IPS-18a (cell line): ENCODE measurements at regions not wholly inside any gene's neighbourhood (a gene's known extent, or its start where the extent isn't known, plus 50 kb on each side); places are given as distances from the start of the nearest gene placed in this dataset.

Experiments used
- H3K27ac ChIP-seq: one replicate; pipeline ENCODE4 v1.5.1; 2013; ENCODE audit warnings: low read length
- H3K27me3 ChIP-seq: one replicate; pipeline ENCODE4 v1.6.1; 2013; ENCODE audit warnings: mild to moderate bottlenecking, low read length; ENCODE audit not compliant: control insufficient read depth, insufficient read depth
- H3K36me3 ChIP-seq: one replicate; pipeline ENCODE4 v1.6.1; 2013; ENCODE audit warnings: low read depth, low read length; ENCODE audit not compliant: control insufficient read depth
- H3K4me1 ChIP-seq: one replicate; pipeline ENCODE4 v1.6.1; 2013; ENCODE audit warnings: low read depth, low read length; ENCODE audit not compliant: control insufficient read depth
- H3K4me3 ChIP-seq: one replicate; pipeline ENCODE4 v1.5.1; 2013; ENCODE audit warnings: low read length
- H3K9ac ChIP-seq: one replicate; pipeline ENCODE4 v1.6.1; 2013; ENCODE audit warnings: mild to moderate bottlenecking, low read length, moderate library complexity
- H3K9me3 ChIP-seq: one replicate; pipeline ENCODE4 v1.6.1; 2013; ENCODE audit warnings: low read depth, low read length; ENCODE audit not compliant: control insufficient read depth

DNA sequence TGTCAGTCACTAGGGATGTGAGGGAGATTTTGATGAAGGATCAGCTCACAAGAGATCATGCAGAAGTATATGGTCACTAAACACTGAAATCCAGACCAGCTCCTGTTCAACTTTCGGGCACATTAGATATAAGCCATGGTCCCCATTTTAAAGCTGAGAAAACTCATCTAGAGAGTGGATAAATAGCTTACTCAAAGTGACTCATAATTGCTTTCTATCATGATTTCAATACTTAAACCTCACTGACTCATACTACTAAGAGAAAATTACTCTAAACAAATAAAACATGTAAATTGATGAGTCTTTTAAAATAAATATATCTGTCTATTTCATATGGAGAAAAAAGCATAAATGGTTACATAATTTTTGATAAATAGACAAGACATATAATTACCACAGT lies 567.7 kb downstream of the TLR4 start:
- Histone ChIP-seq H3K9me3 (no peaks in the 10 kb centered on the region), H3K4me3 (no peak overlapping the region), H3K36me3 (no peaks in the 10 kb centered on the region), H3K4me1 (peaks cover 3% of the 10 kb centered on the region), H3K27me3 (no peaks in the 10 kb centered on the region), H3K27ac (no peak overlapping the region), H3K9ac (no peak overlapping the region)

DNA sequence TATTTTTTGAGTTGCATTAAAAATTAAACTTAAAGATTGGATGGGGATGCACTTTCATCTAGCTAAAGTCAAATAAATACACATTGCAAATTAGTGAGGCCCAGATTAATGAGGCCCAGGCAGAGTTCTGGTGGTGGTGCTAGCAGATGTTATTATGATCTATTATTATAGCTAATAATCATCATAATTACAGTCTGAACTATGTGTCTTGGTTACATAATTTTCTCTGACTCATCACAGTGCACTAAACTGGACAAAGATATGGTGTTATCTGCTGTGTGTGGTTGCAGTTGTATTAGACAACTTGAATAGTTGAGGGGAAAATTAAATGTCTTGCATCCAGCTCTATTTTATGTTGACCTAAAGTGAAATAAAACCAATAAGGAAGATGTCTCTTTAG lies 568.8 kb downstream of the TLR4 start:
- H3K9ac ChIP-seq = no peak overlapping the region
- H3K4me1 ChIP-seq = peaks cover 3% of the 10 kb centered on the region
- H3K9me3 ChIP-seq = no peaks in the 10 kb centered on the region
- no peaks in the 10 kb centered on the region for H3K36me3 ChIP-seq
- H3K27ac ChIP-seq = no peak overlapping the region
- H3K27me3 ChIP-seq = no peaks in the 10 kb centered on the region
- H3K4me3 ChIP-seq = no peak overlapping the region

DNA sequence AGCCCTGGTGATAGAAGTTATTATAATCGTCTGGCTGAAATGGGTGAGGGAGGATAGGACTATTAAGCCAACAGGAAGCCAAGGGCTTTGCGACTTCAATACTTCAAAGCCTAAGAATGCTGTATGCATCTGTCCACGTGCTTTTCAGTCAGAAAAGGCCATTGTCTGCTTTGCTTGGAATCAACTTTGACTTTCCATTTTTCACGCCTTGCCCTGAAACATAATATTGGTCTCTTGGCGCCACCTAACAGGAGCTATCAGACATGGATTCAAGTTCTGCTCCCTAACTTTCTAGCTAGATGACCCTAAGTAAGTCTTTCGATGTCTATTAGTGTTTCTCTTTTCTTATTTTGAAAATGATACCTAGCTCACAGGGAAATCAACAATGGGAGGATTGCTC lies 572.6 kb downstream of the TLR4 start:
- peaks cover 3% of the 10 kb centered on the region for H3K4me1 ChIP-seq
- H3K36me3 ChIP-seq = no peaks in the 10 kb centered on the region
- H3K27me3 ChIP-seq = no peaks in the 10 kb centered on the region
- H3K4me3 ChIP-seq = no peak overlapping the region
- no peak overlapping the region for H3K27ac ChIP-seq
- no peak overlapping the region for H3K9ac ChIP-seq
- no peaks in the 10 kb centered on the region for H3K9me3 ChIP-seq

DNA sequence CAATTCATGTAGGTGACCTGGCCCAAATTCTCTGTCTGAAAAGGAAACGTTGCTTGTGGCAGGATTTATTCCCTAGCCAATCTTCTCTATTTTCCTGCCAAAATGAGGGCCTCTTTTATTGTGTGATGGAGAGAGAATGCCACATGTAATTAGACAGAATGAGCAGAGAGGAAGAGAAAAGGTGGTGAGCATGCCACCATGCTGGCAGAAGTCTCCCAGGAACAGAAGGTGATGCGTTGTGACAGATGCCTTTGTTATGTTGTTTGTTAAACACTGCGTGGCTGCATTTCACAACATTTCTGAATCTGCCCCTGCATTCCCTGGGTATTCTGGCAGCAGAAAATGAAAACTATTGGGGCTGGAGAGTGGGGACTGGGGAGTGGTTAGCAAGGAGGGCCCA lies 577.6 kb downstream of the TLR4 start:
- H3K27ac ChIP-seq = no peak overlapping the region
- H3K4me3 ChIP-seq = no peak overlapping the region
- no peaks in the 10 kb centered on the region for H3K36me3 ChIP-seq
- no peaks in the 10 kb centered on the region for H3K9me3 ChIP-seq
- H3K4me1 ChIP-seq = no peaks in the 10 kb centered on the region
- H3K9ac ChIP-seq = no peak overlapping the region
- H3K27me3 ChIP-seq = no peaks in the 10 kb centered on the region

DNA sequence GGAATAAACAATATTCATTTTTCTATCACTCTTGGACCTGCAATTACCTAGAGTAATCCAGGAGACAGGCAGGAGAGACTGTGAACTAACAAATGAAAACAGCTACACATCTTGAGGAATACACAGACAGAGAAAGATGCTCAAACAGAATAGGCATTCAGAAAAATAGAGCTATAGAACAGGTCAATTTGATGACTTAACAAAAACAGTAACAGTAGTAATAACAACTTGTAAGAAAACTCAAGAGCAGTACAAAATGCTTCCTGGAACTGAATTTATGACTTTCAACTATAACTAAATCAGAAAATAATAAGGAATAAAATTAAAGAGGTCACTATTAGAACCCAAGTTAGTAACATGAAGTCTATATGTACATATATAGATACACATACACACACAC lies 579.3 kb downstream of the TLR4 start:
- Histone ChIP-seq H3K9me3 (no peaks in the 10 kb centered on the region), H3K4me1 (no peaks in the 10 kb centered on the region), H3K36me3 (no peaks in the 10 kb centered on the region), H3K27me3 (no peaks in the 10 kb centered on the region), H3K27ac (no peak overlapping the region), H3K4me3 (no peak overlapping the region), H3K9ac (no peak overlapping the region)

DNA sequence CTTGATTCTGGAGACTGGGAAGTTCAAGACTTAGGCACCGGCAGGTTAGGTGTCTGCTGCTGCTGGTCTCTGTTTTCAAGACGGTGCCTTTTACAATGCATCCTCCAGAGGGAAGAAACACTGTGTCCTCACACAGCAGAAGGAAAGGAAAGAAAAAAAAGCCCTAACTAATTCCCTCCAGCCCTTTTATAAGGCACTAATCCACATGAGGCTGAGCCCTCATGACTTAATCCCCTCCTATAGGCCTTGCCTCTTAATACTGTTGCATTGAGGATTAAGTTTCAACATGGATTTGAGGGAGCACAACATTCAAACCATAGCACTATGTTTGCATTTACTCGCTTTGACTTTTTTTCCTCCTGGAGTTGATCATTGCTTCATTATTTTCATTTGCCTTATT lies 585.9 kb downstream of the TLR4 start:
- no peaks in the 10 kb centered on the region for H3K9me3 ChIP-seq
- no peaks in the 10 kb centered on the region for H3K4me1 ChIP-seq
- H3K36me3 ChIP-seq = no peaks in the 10 kb centered on the region
- no peaks in the 10 kb centered on the region for H3K27me3 ChIP-seq
- H3K4me3 ChIP-seq = no peak overlapping the region
- H3K27ac ChIP-seq = no peak overlapping the region
- no peak overlapping the region for H3K9ac ChIP-seq

DNA sequence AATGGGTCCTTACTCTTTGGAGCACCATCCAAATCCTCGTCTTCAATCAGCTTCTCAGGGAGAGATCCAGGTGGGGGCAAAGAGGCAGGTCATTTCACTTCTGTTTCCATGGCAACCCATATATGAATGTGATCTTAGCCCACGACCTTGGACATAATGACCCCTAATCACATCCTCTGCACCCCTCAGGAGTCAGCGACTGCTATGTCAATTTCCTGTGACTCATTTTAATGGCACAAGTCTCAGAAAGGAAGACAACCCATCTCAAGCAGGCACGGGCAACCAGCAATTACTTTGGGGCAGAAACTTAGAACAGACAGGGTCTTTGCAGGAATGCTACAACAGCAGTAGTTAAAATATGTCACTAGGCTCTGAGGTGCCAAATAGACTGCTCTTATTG lies 591.2 kb downstream of the TLR4 start:
- no peak overlapping the region for H3K27ac ChIP-seq
- no peak overlapping the region for H3K9ac ChIP-seq
- no peaks in the 10 kb centered on the region for H3K4me1 ChIP-seq
- H3K9me3 ChIP-seq = no peaks in the 10 kb centered on the region
- no peak overlapping the region for H3K4me3 ChIP-seq
- no peaks in the 10 kb centered on the region for H3K36me3 ChIP-seq
- no peaks in the 10 kb centered on the region for H3K27me3 ChIP-seq

DNA sequence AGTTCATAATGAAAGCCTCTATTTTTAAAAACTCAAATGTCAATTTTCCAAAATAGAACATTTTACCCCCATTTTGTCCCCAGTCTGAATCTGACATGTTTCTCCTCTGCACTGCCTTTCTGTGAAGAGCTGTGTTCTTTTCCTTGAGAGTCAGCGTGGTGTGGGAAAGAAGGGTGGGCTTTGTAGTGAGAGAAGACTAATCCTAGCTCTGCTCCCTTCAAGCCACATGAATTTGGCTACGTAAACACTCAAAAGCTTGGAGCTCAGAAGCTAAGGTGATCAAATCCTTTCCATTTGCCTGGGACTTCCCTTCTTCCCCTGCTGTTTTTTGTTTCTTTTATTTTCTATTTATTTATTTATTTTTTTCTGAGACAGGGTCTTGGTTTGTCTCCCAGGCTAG lies 598.5 kb downstream of the TLR4 start:
- Histone ChIP-seq H3K27me3 (no peaks in the 10 kb centered on the region), H3K9me3 (no peaks in the 10 kb centered on the region), H3K9ac (no peak overlapping the region), H3K27ac (no peak overlapping the region), H3K4me3 (no peak overlapping the region), H3K4me1 (no peaks in the 10 kb centered on the region), H3K36me3 (no peaks in the 10 kb centered on the region)

DNA sequence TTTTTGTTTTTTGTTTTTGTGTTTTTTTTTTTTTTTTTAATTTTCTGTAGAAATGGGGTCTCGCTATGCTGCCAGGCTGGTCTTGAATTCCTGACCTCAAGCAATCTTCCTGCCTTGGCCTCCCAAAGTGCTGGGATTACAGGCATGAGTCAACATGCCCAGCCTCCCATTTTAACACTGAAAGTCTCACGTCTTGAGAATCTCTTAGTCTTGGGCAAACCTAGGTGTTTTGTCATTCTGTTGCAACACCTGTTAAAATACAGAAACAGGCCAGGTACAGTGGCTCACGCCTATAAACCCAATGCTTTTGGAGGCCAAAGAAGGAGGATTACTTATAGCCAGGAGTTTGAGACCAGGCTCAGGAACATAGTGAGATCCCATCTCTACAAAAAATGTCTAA lies 599.0 kb downstream of the TLR4 start:
- Histone ChIP-seq H3K27ac (no peak overlapping the region), H3K4me1 (no peaks in the 10 kb centered on the region), H3K9ac (no peak overlapping the region), H3K9me3 (no peaks in the 10 kb centered on the region), H3K27me3 (no peaks in the 10 kb centered on the region), H3K36me3 (no peaks in the 10 kb centered on the region), H3K4me3 (no peak overlapping the region)

DNA sequence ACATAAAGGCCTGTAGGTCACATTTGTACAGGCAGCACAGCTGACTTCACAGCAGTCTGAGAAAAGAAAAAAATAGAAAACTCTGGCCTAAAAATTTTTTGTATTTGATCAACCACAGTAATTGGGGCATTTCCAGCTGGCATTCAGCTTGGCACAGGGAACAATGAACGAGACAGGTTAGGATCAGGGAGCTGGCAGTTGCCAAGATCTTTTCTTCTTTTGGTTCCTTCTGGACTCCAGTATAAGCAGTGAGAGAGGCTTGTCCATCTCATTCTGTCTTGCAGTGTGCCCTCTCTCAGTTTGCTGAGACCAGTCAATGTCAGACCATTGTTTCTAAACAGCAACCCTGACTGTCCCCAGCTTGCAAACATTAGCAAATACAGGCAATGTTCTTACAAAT lies 601.1 kb downstream of the TLR4 start:
- no peaks in the 10 kb centered on the region for H3K27me3 ChIP-seq

DNA sequence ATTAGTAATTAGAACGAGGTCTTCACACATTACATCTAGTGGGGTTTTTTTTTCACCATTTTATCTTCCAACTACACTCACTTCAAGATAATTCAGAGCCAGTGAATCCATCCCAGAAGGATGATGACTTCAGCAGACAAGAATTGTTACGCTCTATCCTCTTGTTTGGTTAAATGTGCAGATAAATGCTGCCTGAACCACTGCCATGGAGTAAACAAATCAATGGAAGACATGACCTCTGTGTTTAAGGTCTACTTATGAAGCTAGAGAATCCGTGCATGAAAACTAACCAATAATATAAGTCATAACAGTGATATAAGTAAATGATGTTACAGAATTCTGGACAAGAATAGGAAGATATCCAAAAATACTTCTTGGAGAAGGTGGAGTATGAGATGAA lies 602.6 kb downstream of the TLR4 start:
- H3K9me3 ChIP-seq = no peaks in the 10 kb centered on the region
- no peak overlapping the region for H3K27ac ChIP-seq
- no peak overlapping the region for H3K9ac ChIP-seq
- H3K27me3 ChIP-seq = no peaks in the 10 kb centered on the region
- no peaks in the 10 kb centered on the region for H3K4me1 ChIP-seq
- H3K4me3 ChIP-seq = no peak overlapping the region
- H3K36me3 ChIP-seq = no peaks in the 10 kb centered on the region

More for the DNA sequence above, 601.1 kb downstream of the TLR4 start:
- Histone ChIP-seq H3K4me3 (no peak overlapping the region), H3K4me1 (no peaks in the 10 kb centered on the region), H3K27ac (no peak overlapping the region), H3K9me3 (no peaks in the 10 kb centered on the region), H3K9ac (no peak overlapping the region), H3K36me3 (no peaks in the 10 kb centered on the region)

DNA sequence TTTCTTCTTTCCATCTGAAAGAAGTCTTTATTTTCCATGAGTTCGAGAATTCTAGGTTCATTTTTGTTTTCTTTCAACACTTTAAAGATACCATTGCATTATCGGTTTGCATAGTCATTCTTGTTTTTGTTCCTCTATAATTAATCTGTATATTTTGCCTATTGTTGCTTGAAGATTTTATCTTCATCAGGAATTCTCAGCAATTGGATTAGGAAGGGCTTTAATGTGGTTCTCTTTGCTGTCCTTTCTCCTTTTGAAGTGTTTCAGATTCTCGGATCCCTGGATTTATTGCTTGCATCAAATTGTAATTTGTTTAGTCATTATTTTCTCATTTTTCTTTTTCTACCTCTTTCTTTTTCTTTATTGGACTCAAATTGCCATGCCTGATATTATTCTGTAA lies 609.8 kb downstream of the TLR4 start:
- no peaks in the 10 kb centered on the region for H3K4me1 ChIP-seq
- no peaks in the 10 kb centered on the region for H3K27me3 ChIP-seq
- H3K4me3 ChIP-seq = no peak overlapping the region

More for the DNA sequence above, 609.8 kb downstream of the TLR4 start:
- no peak overlapping the region for H3K9ac ChIP-seq
- no peak overlapping the region for H3K27ac ChIP-seq
- H3K9me3 ChIP-seq = no peaks in the 10 kb centered on the region
- H3K36me3 ChIP-seq = no peaks in the 10 kb centered on the region
